ENCODE measurements at regions not wholly inside any gene's neighbourhood (a gene's known extent, or its start where the extent isn't known, plus 50 kb on each side); places are given as distances from the start of the nearest gene placed in this dataset.
A peak's percentile ranks its signal among the peaks of the same experiment; 100 is the strongest.

DNA sequence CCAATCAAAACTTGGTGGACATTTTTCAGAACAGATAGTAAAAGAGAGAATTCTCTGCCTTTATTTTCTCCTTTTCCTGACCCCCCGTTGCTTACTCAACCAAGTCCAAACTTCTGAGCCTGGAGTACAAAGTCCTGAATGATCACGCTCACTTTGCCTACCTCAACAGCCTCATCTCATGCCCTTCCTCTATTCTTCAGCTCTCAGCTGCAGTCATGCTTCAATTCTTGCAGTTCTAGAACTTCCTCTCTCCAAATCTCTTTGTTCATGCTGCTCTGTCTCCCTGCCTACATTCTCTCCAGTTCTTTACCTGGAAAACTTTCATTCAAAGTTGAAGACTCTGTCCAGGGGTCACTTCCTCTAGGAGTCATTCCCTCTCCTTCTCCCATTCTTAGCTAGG lies 398.5 kb upstream of the SLC24A2 start:
- H3K14ac ChIP-seq (ENCODE audit: insufficient read length), result no peak overlapping the region
- 47% methylated on average over 2 of the region's 2 CpGs; no CpG with 5 or more reads in 1 of the 2 experiments for WGBS, 2 experiments (ENCODE audit: extremely low coverage in 1 of 2, insufficient coverage in 1 of 2, insufficient read length in 1 of 2, insufficient replicate concordance in 2 of 2, low coverage in 1 of 2, low lambda C conversion rate in 2 of 2, missing lambda C conversion rate in 1 of 2)
- POLR2A ChIA-PET (ENCODE audit: partially characterized antibody), result no interaction called here
- H4K5ac ChIP-seq (ENCODE audit: insufficient read length, low read depth, low read length), result no peak overlapping the region
- no peak for TF ChIP-seq SIRT6 (IDR thresholded peaks at IDR 0.05; ENCODE audit: low read length)
- TF ChIP-seq NRF1 (IDR thresholded peaks at IDR 0.05; ENCODE audit: low read depth, low read length), result no peak
- TF ChIP-seq RNF2 (IDR thresholded peaks at IDR 0.05; ENCODE audit: borderline replicate concordance, low read depth, low read length, missing control alignments, poor library complexity, severe bottlenecking), result no peak
- no peak for TF ChIP-seq PHF8 (conservative IDR thresholded peaks at IDR 0.05; ENCODE audit: low read depth, low read length)
- no peak for TF ChIP-seq RAD21 (IDR thresholded peaks at IDR 0.05 in 1 of 2, conservative IDR thresholded peaks at IDR 0.05 in 1 of 2; ENCODE audit: low read depth in 2 of 2, low read length in 2 of 2)
- TF ChIP-seq KDM1A (IDR thresholded peaks at IDR 0.05; ENCODE audit: borderline replicate concordance, low read length), result no peak
- no peak for TF ChIP-seq POLR2A (IDR thresholded peaks at IDR 0.05; ENCODE audit: control extremely low read depth in 1 of 2, low read depth in 2 of 2, low read length in 2 of 2)
- no peak for TF ChIP-seq SIX5 (IDR thresholded peaks at IDR 0.05; ENCODE audit: low read depth, low read length)
- no peak for TF ChIP-seq TBP (IDR thresholded peaks at IDR 0.05; ENCODE audit: low read depth, low read length)
- no peak overlapping the region for H3K9ac ChIP-seq (replicated peaks in 1 of 4; ENCODE audit: extremely low read depth in 1 of 4, low read depth in 3 of 4, low read length in 3 of 4)
- H2BK20ac ChIP-seq (ENCODE audit: low read length), result 0 out of 2 replicates have a peak overlapping the region, but pooled peaks have one; percentile 55
- no peak overlapping the region for H4K8ac ChIP-seq (ENCODE audit: extremely low read depth, insufficient read depth, low read length)
- H2BK12ac ChIP-seq (ENCODE audit: low read depth, low read length), result no peak overlapping the region
- no peak overlapping the region for H3K27ac ChIP-seq (ENCODE audit: low read depth, low read length)
- no peaks in the 10 kb centered on the region for H3K79me2 ChIP-seq (ENCODE audit: control insufficient read depth in 1 of 2, insufficient read depth in 2 of 2, low read length in 2 of 2)
- no peaks in the 10 kb centered on the region for H3K27me3 ChIP-seq (replicated peaks in 1 of 4; ENCODE audit: control insufficient read depth in 3 of 4, extremely low read depth in 1 of 4, insufficient read depth in 3 of 4, low read length in 3 of 4)
- no peak overlapping the region for H4K91ac ChIP-seq (replicated peaks; ENCODE audit: insufficient read length, low read length)
- no peak overlapping the region for H2AK5ac ChIP-seq (ENCODE audit: low read depth, low read length)
- no peak overlapping the region for H3K4me2 ChIP-seq (ENCODE audit: insufficient read depth in 1 of 2, low read depth in 2 of 2, low read length in 2 of 2)
- no peak overlapping the region for H3K4ac ChIP-seq (replicated peaks; ENCODE audit: insufficient read length, low read depth, low read length)
- no peak overlapping the region for H2AFZ ChIP-seq (ENCODE audit: low read length)
- no peaks in the 10 kb centered on the region; the same call in 1 of the 2 replicates for H3K23me2 ChIP-seq (ENCODE audit: low read depth, low read length)
- no peak overlapping the region for H2BK15ac ChIP-seq (ENCODE audit: low read length)
- no peaks in the 10 kb centered on the region for H3K79me1 ChIP-seq (ENCODE audit: low read depth, low read length)
- H3K36me3 ChIP-seq (ENCODE audit: control insufficient read depth in 2 of 4, insufficient read depth in 4 of 4, low read length in 3 of 4), result no peaks in the 10 kb centered on the region
- no peak overlapping the region for H3K56ac ChIP-seq (replicated peaks; ENCODE audit: insufficient read length, low read depth, low read length)
- no peak overlapping the region for H3K23ac ChIP-seq (ENCODE audit: insufficient read length)
- CTCF ChIA-PET (ENCODE audit: partially characterized antibody), result no interaction called here
- FAIRE-seq, result no peak
- DNase-seq (ENCODE audit: low read depth in 1 of 2, low spot score in 2 of 2), result no peak
- H3K18ac ChIP-seq (ENCODE audit: extremely low read depth, low read length), result no peak overlapping the region
- no peaks in the 10 kb centered on the region for H3K9me3 ChIP-seq (ENCODE audit: insufficient read depth in 2 of 2, low read depth in 1 of 2, low read length in 1 of 2)
- peaks cover 0 to 10% (median 0%) of the 10 kb centered on the region in 4 experiments; a peak in 3 of 7 replicates for H3K4me1 ChIP-seq (replicated peaks in 1 of 4; ENCODE audit: control insufficient read depth in 3 of 4, insufficient read depth in 4 of 4, low read length in 3 of 4)
- H2BK120ac ChIP-seq (replicated peaks; ENCODE audit: low read depth, low read length), result no peak overlapping the region
- H4K20me1 ChIP-seq (replicated peaks in 1 of 2; ENCODE audit: control insufficient read depth in 1 of 2, insufficient read depth in 2 of 2, low read length in 2 of 2), result no peaks in the 10 kb centered on the region
- no peak overlapping the region for H2BK5ac ChIP-seq (ENCODE audit: low read depth, low read length)
- no peak overlapping the region for H3K4me3 ChIP-seq (ENCODE audit: extremely low read depth in 1 of 4, insufficient read depth in 2 of 4, low read depth in 3 of 4, low read length in 4 of 4)

Data from H1 (cell line).